Right atrium auricular region (tissue), 2 donors: ENCODE measurements at regions not wholly inside any gene's neighbourhood (a gene's known extent, or its start where the extent isn't known, plus 50 kb on each side); places are given as distances from the start of the nearest gene placed in this dataset.

ENCODE experiments used
- DNase-seq: peaks from one replicate; pipeline ENCODE4 v3.0.0-alpha.2; 2019; ENCODE audit warnings: low spot score
- H3K27ac ChIP-seq, 2 donors: fragments of 200-600 bp; sonication (generic); 1 replicate in 1 of 2; 2 replicates in 1 of 2; pipeline ENCODE4 v1.5.1; 2016 to 2019
- H3K27me3 ChIP-seq, 2 donors: fragments of 200-600 bp; sonication (generic); one replicate each; pipeline versions ENCODE4 v1.5.1 to v1.6.0; 2017 to 2019
- H3K36me3 ChIP-seq: fragments of 200-600 bp; sonication (generic); one replicate; pipeline ENCODE4 v1.5.1; 2016
- H3K4me1 ChIP-seq, 2 donors: fragments of 200-600 bp; sonication (generic); one replicate each; pipeline versions ENCODE4 v1.5.1 to v1.6.0; 2017 to 2019
- H3K4me3 ChIP-seq, 2 donors: fragments of 200-600 bp; sonication (generic); 1 replicate in 1 of 2; 2 replicates in 1 of 2; pipeline ENCODE4 v1.5.1; 2017 to 2019; ENCODE audit warnings: mild to moderate bottlenecking in 1 of 2, moderate library complexity in 1 of 2
- H3K9me3 ChIP-seq, 2 donors: fragments of 200-600 bp; sonication (generic); one replicate each; pipeline ENCODE4 v1.5.1; 2019
- TF ChIP-seq, protein P1 (sequence below), 2 donors: fragments of 200-600 bp; sonication (generic); IDR thresholded peaks; one replicate each; pipeline ENCODE4 v1.5.1; 2019; ENCODE audit warnings: antibody characterized with exemption in 2 of 2

DNA sequence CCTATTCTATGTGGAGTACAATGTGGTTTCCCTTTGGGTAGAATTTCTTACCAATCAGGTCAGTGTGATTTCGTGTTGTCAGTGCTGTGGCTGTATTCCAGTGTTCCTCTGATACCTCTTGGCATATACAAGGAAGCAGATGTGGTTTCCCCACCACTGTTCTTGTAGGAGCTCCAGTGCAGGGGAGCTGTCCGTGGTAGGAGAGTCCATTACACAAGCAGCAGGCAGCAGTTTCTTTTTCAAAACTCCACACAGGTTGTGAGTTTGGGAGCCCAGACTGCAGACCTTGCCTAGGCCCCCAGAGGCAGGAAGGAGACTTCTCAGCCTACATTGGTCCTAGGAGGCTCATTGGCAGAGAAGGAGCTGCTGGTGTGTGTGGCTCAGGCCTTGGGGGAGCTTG lies 452.8 kb downstream of the AACS start:
- H3K9me3 ChIP-seq: peaks cover 0 to 13% of the 10 kb centered on the region in 2 donors
- no peak overlapping the region for H3K4me3 ChIP-seq
- TF ChIP-seq, protein P1, sequence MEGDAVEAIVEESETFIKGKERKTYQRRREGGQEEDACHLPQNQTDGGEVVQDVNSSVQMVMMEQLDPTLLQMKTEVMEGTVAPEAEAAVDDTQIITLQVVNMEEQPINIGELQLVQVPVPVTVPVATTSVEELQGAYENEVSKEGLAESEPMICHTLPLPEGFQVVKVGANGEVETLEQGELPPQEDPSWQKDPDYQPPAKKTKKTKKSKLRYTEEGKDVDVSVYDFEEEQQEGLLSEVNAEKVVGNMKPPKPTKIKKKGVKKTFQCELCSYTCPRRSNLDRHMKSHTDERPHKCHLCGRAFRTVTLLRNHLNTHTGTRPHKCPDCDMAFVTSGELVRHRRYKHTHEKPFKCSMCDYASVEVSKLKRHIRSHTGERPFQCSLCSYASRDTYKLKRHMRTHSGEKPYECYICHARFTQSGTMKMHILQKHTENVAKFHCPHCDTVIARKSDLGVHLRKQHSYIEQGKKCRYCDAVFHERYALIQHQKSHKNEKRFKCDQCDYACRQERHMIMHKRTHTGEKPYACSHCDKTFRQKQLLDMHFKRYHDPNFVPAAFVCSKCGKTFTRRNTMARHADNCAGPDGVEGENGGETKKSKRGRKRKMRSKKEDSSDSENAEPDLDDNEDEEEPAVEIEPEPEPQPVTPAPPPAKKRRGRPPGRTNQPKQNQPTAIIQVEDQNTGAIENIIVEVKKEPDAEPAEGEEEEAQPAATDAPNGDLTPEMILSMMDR (IDR thresholded peaks at IDR 0.05): no peak
- no peaks in the 10 kb centered on the region for H3K27me3 ChIP-seq
- H3K36me3 ChIP-seq: no peaks in the 10 kb centered on the region
- H3K4me1 ChIP-seq: no peaks in the 10 kb centered on the region
- no peak for DNase-seq
- H3K27ac ChIP-seq: no peak overlapping the region

DNA sequence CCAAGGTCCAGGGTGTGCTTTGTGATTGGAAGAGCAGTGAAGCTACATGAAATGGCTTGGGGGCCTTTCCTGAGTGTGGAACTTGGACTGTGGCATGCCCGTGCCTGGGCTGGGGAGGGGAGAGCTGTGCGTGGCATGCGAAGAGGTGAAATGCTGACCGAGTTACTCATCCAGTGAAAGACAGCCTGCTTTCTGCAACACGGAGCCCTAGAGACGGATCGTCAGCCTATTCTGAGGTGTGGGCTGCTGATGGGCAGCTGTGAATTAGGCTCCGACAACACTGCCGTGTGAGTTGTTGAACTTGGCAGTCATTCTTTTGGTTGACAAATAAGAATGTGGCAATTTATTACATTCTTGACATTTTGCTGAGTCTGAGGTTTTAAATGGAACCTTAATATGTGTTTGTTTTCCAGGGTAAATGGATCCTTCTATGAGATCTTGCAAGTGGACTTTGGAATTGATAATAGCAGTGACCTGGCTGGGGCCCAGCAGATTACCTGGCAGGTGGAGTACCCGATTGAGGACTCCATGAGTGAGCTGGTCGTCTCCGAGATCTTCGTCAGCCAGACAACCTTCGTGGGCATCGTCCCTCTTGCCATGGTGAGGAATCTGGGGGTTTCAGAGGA lies 453.9 kb downstream of the AACS start:
- no peaks in the 10 kb centered on the region for H3K36me3 ChIP-seq
- peaks cover 0 to 13% of the 10 kb centered on the region in 2 donors for H3K9me3 ChIP-seq
- H3K27ac ChIP-seq: no peak overlapping the region
- no peaks in the 10 kb centered on the region for H3K27me3 ChIP-seq
- TF ChIP-seq, protein P1 (IDR thresholded peaks at IDR 0.05): no peak
- H3K4me3 ChIP-seq: no peak overlapping the region
- no peak for DNase-seq
- H3K4me1 ChIP-seq: no peaks in the 10 kb centered on the region

DNA sequence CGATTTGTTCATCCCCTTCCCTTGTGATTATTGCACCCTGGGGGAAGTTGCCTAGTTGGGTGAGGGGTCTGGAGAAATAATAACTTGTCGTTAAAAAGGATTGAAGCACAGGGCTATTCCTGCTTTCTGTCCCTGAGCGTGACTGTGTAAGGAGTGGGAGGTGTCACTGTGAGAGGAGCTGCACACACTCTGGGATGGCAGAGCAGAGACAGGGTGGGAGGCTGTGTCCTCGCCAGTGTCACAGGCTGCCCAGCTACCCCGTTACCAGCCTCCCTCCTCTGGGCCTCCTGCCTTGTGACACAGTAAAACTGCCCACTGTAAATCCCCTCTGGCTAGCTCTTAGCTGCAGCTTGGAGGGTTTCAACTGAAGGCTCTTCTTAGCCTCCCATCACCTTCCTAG lies 460.6 kb downstream of the AACS start:
- Histone ChIP-seq H3K27ac (no peak overlapping the region), H3K9me3 (peaks cover 0 to 13% of the 10 kb centered on the region in 2 donors), H3K4me1 (no peaks in the 10 kb centered on the region), H3K4me3 (no peak overlapping the region), H3K27me3 (no peaks in the 10 kb centered on the region), H3K36me3 (no peaks in the 10 kb centered on the region)
- no peak for DNase-seq
- TF ChIP-seq, protein P1 (IDR thresholded peaks at IDR 0.05): no peak

DNA sequence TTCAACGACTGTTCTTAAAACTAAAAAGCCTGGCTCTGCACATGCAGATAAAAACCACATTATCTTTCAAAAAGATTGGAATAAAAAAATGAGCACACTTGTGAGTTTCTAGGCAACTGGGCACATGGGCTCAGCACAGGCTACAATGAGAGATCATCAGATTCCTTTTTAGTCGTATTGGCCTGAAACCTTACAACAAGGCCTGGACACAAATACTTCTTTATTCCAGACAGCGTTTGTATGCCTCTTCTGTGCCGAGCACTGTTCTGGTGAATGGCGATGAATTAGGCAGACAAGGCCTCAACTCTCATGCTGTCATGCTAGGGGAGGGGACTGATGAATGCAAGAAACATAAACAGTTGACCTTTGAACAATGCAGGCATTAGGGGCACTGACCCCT lies 463.0 kb downstream of the AACS start:
- H3K4me3 ChIP-seq: no peak overlapping the region
- TF ChIP-seq, protein P1 (IDR thresholded peaks at IDR 0.05): no peak
- no peaks in the 10 kb centered on the region for H3K36me3 ChIP-seq
- DNase-seq: no peak
- H3K9me3 ChIP-seq: no peaks in the 10 kb centered on the region
- no peaks in the 10 kb centered on the region for H3K27me3 ChIP-seq
- no peak overlapping the region for H3K27ac ChIP-seq
- H3K4me1 ChIP-seq: peaks cover 0 to under 1% of the 10 kb centered on the region in 2 donors

DNA sequence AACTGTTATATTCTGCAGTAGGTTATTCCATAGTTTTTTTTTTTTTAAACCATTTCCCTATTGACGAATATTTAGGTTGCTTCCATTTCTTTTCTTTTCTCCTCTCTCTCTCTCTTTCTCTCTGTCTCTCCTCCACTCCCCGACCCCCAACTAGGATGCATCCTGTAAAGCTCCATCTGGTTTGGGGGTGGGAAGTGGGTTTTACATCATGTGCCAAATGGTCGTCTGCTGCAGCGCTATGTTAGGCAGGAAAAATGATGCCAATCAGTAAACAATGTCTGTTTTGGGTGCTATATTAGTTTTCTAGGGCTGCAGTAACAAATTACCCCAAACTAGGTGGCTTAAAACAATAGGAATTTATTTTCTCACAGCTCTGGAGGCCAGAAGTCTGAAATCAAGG lies 465.0 kb downstream of the AACS start:
- DNase-seq: no peak
- Histone ChIP-seq H3K27me3 (no peaks in the 10 kb centered on the region), H3K4me1 (peaks cover 0 to 4% of the 10 kb centered on the region in 2 donors), H3K4me3 (no peak overlapping the region), H3K9me3 (no peaks in the 10 kb centered on the region), H3K36me3 (no peaks in the 10 kb centered on the region), H3K27ac (no peak overlapping the region)
- TF ChIP-seq, protein P1 (IDR thresholded peaks at IDR 0.05): no peak

DNA sequence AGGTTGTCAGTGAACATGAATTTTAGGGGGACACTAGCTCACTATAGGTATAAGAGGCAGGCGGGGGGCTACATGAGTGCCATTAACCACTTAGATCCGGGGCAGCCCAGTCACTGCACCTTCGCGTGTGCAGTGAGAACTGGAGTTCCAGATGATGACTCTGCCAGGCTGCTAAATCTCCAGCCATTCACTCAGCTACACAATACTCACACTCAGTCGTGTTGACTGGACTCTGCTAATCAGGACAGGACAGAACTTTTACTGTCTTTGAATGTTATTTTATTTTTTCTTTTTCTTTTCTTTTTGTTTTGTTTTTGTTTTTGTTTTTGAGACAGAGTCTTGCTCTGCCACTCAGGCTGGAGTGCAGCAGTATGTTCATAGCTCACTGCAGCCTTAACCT lies 465.6 kb downstream of the AACS start:
- Histone ChIP-seq H3K36me3 (no peaks in the 10 kb centered on the region), H3K4me3 (no peak overlapping the region), H3K27ac (no peak overlapping the region), H3K4me1 (peaks cover 0 to 4% of the 10 kb centered on the region in 2 donors), H3K9me3 (no peaks in the 10 kb centered on the region), H3K27me3 (no peaks in the 10 kb centered on the region)
- no peak for DNase-seq
- TF ChIP-seq, protein P1 (IDR thresholded peaks at IDR 0.05): no peak
